NCI-H524 treated with DMSO at 0.1 percent for 48 hours (cell line): ENCODE measurements at regions not wholly inside any gene's neighbourhood (a gene's known extent, or its start where the extent isn't known, plus 50 kb on each side); places are given as distances from the start of the nearest gene placed in this dataset.
"Not testable (repeated sequence)": the region's sequence is repeated elsewhere in the genome, so short reads cannot be mapped to it uniquely, and the experiment has no call there.

Experiments used
- DNase-seq: peaks from one replicate; lab custom pipeline; 2025; lab: John Stamatoyannopoulos, UW

- DNase-seq: no peak
Observed at GRCh38 chr3:126292318-126293070, 64.7 kb downstream of the KLF15 start.

GRCh38 chr3:126291537-126291936, 65.7 kb downstream of the KLF15 start:
- no peak for DNase-seq

GRCh38 chr3:126291061-126291460, 66.1 kb downstream of the KLF15 start:
- DNase-seq: no peak

- no peak for DNase-seq
Observed at GRCh38 chr3:126290325-126290724, 66.9 kb downstream of the KLF15 start.

GRCh38 chr3:126289096-126289495, 68.1 kb downstream of the KLF15 start:
- DNase-seq: no peak

GRCh38 chr3:126288314-126288713, 68.9 kb downstream of the KLF15 start:
- DNase-seq: no peak

GRCh38 chr3:126287536-126288241, 69.5 kb downstream of the KLF15 start:
- peak; percentile 52 for DNase-seq

GRCh38 chr3:126287171-126287535, 70.1 kb downstream of the KLF15 start:
- DNase-seq: no peak

GRCh38 chr3:126285369-126285768, 71.8 kb downstream of the KLF15 start:
- DNase-seq: peak; percentile 5

GRCh38 chr3:126284258-126284904, 72.8 kb downstream of the KLF15 start:
- DNase-seq: no peak

- not testable (repeated sequence) for DNase-seq
Observed at GRCh38 chr3:126283651-126284050, 73.6 kb downstream of the KLF15 start.

- no peak for DNase-seq
Observed at GRCh38 chr3:126279853-126280252, 77.4 kb downstream of the KLF15 start.

GRCh38 chr3:126277629-126278378, 79.4 kb downstream of the KLF15 start:
- no peak for DNase-seq

- no peak for DNase-seq
Observed at GRCh38 chr3:126275620-126275904, 81.6 kb downstream of the KLF15 start.

- no peak for DNase-seq
Observed at GRCh38 chr3:126274735-126275619, 82.2 kb downstream of the KLF15 start.

- no peak for DNase-seq
Observed at GRCh38 chr3:126270145-126270811, 86.9 kb downstream of the KLF15 start.

- DNase-seq: no peak
Observed at GRCh38 chr3:126269354-126269753, 87.9 kb downstream of the KLF15 start.

- DNase-seq: no peak
Observed at GRCh38 chr3:126268866-126269265, 88.3 kb downstream of the KLF15 start.

GRCh38 chr3:126267976-126268615, 87.7 kb upstream of the ALDH1L1 start:
- DNase-seq: no peak

- no peak for DNase-seq
Observed at GRCh38 chr3:126267169-126267975, 87.0 kb upstream of the ALDH1L1 start.
